HCT116 (cell line): ENCODE measurements at regions not wholly inside any gene's neighbourhood (a gene's known extent, or its start where the extent isn't known, plus 50 kb on each side); places are given as distances from the start of the nearest gene placed in this dataset.

Source experiments
- CEBPB ChIP-seq: IDR thresholded peaks from 2 replicates; pipeline ENCODE4 v1.6.1; 2012; ENCODE audit warnings: low read depth
- CTCF ChIP-seq, 3 experiments: fragments of 200-600 bp in 1 of 3; sonication (generic) in 1 of 3; IDR thresholded peaks in 2 of 3; conservative IDR thresholded peaks in 1 of 3; 2 replicates each; pipeline ENCODE4 v1.5.1; 2012 to 2017; ENCODE audit warnings: low read depth in 2 of 3, low read length in 2 of 3, antibody characterized with exemption in 1 of 3, borderline replicate concordance in 1 of 3, control low read depth in 1 of 3, mild to moderate bottlenecking in 1 of 3, mixed read lengths in 1 of 3, mixed run types in 1 of 3, moderate library complexity in 1 of 3; ENCODE audit not compliant: insufficient read depth in 1 of 3
- POLR2AphosphoS5 ChIP-seq: IDR thresholded peaks from 2 replicates; pipeline ENCODE4 v1.6.1; 2011; ENCODE audit warnings: mild to moderate bottlenecking, low read depth, low read length, moderate library complexity

GRCh38 chr10:26914898-26915297 lies 54.1 kb upstream of the ABI1 start:
- TF ChIP-seq POLR2AphosphoS5 (no peak), CEBPB (no peak), CTCF (IDR thresholded peaks at IDR 0.05 in 2 of 3, conservative IDR thresholded peaks at IDR 0.05 in 1 of 3; ENCODE audit: borderline replicate concordance in 1 of 3, insufficient read depth in 1 of 3, low read depth in 2 of 3, low read length in 2 of 3) (no peak)
